LNCaP clone FGC (cell line): ENCODE measurements at regions not wholly inside any gene's neighbourhood (a gene's known extent, or its start where the extent isn't known, plus 50 kb on each side); places are given as distances from the start of the nearest gene placed in this dataset.
A peak's percentile ranks its signal among the peaks of the same experiment; 100 is the strongest.

Experiments used
- DNase-seq: peaks from one replicate; pipeline ENCODE4 v3.0.0-alpha.2; 2011; ENCODE audit warnings: low read depth
- H3K4me3 ChIP-seq: 2 replicates; pipeline ENCODE4 v1.5.1; 2011; ENCODE audit warnings: mild to moderate bottlenecking, low read depth, low read length, control low read depth
- TF ChIP-seq, protein P1 (sequence below): IDR thresholded peaks from 2 replicates; pipeline ENCODE4 v1.5.1; 2012; ENCODE audit warnings: mild to moderate bottlenecking; ENCODE audit not compliant: control insufficient read depth, insufficient read depth; ENCODE audit errors: extremely low read depth

DNA sequence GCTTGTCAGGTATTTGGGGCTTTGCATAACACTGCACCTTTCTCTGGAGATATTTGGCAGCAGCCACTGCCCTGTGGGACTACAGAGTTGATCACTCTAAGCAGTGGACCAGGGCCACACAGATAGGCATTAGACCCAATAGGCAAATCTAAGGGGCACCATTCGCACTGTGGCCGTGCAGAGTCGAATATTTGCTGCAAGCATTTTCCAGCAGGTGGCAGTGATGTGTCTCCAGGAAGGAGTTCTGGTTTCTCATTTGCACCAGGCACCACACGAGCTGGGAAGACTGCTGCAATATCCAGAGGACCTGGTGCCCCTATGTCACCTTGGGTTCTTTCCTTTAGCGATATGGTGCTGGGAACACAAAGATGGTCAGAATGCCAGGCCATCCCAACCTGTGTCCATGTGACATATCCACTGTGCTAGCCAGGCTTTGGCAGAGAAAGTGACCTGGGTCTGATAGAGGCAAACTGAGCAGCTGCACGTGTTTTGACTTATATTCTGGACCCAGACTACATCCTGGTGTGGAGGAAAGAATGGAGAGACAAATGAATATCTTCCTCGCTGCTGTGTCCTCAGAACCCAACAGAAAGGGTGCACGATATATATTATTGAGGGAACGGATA, 318.7 kb downstream of the BUD13 start:
- TF ChIP-seq, protein P1, sequence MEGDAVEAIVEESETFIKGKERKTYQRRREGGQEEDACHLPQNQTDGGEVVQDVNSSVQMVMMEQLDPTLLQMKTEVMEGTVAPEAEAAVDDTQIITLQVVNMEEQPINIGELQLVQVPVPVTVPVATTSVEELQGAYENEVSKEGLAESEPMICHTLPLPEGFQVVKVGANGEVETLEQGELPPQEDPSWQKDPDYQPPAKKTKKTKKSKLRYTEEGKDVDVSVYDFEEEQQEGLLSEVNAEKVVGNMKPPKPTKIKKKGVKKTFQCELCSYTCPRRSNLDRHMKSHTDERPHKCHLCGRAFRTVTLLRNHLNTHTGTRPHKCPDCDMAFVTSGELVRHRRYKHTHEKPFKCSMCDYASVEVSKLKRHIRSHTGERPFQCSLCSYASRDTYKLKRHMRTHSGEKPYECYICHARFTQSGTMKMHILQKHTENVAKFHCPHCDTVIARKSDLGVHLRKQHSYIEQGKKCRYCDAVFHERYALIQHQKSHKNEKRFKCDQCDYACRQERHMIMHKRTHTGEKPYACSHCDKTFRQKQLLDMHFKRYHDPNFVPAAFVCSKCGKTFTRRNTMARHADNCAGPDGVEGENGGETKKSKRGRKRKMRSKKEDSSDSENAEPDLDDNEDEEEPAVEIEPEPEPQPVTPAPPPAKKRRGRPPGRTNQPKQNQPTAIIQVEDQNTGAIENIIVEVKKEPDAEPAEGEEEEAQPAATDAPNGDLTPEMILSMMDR = peak; percentile 79
- H3K4me3 ChIP-seq = no peak overlapping the region
- DNase-seq = no peak

DNA sequence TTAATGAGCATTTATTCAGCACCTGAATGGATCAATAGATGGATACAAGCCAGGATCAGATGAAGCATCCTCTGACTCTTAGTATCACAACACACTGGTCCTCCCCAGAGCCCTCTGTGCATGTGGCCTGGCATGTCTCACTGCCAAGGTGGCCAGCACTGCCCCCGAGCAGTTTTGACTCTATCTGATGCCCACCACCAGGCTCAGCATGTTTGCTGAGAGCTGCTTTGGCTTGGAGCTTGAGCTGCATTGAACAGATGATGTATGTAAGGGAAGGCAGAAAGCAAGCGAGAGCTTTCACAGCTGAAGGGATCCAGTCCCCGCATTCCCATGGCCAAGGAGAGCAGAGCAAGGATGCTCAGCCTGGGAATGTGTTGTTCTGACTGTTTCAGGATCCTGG, 320.3 kb downstream of the BUD13 start:
- no peak for DNase-seq
- TF ChIP-seq, protein P1 = no peak
- H3K4me3 ChIP-seq = no peak overlapping the region

DNA sequence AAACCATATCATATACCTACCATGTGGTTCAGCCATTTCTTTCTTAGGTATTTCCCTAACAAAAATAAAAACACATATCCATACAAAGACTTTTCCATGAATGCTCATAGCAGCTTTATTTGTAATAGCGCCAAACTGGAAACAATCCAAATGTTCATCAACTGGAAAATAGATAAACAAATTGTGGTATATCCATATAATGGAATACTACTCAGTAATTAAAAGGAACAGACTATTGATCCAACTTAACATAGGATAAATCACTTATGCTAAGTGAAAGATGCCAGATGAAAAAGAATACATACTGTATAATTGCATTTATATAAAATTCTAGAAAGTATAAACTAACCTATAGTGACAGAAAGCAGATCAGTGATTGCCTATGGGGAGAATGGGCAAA, 323.3 kb downstream of the BUD13 start:
- H3K4me3 ChIP-seq = no peak overlapping the region
- TF ChIP-seq, protein P1 = no peak
- DNase-seq = no peak

DNA sequence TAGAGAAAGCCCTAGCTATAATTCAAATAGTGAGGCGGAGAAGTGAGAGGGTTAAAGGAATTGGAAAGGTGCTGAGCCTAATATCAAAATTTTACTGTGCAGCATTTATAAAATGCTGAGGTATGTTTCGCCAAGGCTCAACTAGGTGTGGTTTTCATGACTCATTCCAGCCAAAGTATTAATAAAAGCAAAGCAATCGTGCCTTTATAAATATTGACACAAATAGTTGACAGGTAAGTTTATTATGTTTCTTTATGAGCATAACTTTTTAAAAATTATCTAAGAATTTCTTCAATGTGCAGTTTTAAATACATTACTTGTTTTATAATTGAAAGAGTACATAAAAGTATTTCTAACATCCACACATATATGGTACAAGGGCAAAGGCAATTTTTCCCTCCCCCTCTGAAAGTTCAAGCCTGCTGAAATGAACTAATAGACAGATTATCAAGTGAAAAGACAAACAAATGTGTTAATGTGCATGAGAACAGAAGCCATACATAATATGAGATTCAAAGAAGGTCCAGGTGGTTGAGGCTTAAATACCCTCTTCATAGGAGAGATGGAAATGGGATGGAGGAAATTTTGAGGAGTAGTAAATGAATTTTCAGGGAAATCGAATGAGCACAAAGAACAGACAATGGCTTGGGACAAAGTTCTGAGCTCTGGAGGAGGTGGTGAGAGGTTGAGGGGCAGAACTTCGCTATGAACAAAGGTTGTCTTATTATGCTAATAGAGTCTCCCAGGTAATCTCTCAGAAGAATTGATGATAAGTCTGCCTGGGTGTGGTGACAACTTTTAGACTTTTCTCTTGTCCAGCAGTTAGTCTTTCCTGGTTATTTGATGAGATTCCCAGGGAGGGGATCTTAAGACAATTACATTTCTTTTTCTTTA, 326.5 kb downstream of the BUD13 start:
- TF ChIP-seq, protein P1 = no peak
- no peak for DNase-seq
- no peak overlapping the region for H3K4me3 ChIP-seq

DNA sequence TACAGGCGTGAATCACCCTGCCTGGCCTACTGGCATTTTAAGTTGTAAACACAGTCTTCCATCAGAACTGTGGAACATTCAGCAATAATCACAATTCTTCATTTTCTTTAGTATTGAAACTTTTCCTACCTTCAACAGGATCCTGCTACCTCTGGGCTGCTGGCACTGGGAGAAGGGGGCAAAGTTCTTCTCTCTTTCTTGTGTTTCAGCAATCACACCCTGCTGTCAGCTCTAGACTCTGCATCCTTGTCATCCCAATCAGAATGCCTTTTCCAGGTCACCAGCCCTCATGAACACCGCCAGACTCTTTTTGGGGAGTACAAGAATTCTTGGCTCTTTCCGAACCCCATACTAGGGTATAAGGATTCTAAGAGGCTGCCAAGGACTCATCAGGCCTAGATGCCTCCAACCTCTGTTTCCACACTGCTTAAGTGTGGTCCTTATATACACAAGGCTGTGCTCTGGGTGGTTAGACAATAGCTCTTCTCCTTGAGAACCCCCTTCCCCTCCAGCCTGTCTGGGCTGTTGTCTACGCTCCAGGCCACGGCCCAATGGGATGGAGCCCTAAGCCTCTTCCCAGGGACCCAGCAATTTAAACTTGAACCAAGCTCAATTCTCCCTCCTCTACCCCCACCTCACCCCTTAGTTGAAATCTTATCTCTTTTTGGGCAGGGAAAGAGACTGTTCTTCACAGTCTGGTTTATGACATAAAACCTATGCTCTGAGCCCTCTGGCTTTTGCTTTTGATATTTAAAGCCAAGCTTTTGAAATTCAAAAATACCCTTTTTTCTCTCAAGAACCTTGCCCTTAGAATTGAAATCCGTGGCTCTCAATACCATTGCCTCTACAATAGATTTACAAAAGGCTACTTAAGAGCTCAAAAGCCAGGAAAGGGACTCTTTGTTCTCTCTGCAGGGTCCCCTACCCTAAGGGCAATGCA, 327.4 kb downstream of the BUD13 start:
- H3K4me3 ChIP-seq = no peak overlapping the region
- TF ChIP-seq, protein P1 = no peak
- DNase-seq = no peak

DNA sequence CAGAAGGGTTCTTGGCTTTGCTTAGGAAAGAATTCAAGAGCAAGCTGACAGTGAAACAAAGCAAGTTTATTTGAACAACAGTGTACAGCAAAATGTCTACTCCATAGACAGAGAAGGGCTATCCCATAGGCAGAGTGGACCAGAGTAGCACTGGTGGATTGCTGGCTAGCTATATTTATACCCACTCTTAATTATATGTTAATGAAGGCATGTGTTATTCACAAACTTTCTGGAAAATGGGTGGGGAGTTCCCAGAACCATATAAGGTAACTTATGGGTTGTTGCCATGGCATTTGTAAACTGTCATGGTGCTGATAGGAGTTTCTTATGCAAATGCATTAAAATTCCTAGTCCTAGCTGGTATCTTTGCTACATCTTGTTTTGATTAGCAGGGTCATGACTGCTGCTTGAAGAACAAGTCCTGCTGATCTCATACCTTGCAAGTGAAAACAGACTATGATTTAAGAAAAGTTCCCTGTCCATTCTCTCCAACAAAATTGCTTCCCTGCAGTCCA, 330.5 kb downstream of the BUD13 start:
- TF ChIP-seq, protein P1 = no peak
- no peak overlapping the region for H3K4me3 ChIP-seq
- DNase-seq = no peak
